HG03103 (cell line): ENCODE measurements at regions not wholly inside any gene's neighbourhood (a gene's known extent, or its start where the extent isn't known, plus 50 kb on each side); places are given as distances from the start of the nearest gene placed in this dataset.

Experiments used
- ATAC-seq: cut with Tn5 transposase; IDR thresholded peaks from one replicate; pipeline ENCODE4 v1.9.1; 2021; ENCODE audit warnings: low read depth; ENCODE audit not compliant: unreplicated experiment

DNA sequence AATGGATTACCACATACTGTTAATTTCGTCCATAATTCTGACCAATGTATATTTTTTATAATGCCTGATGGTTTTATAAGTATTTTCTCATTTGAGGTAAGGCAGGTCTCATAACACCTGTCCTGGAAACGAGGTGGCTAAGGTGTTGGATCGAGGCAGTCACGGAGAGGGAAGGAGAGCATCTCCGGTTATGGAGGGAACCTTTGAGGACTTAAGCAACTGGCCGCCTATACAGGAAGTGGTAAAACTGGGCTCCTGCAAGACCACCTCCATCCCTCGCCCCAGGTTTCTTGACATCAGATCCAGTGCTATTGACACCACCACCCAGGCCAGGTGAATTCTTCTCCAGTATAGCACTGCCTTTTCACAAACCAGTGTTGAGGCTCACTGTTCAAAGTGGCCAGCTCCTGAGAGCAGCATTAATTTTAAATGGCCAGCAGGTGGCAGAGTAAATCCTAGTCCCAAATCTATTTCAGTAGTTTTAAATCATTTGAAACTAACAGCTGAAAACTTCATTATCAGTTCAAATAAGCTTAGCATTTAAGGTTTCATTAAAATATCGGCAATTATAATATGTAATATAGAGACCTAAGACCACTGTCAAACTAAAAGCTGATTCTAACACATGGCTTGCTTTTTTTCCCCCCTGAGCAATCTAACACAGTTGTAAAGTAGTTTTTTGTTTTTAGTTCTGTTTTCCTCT lies 100.8 kb downstream of the PPM1A start:
- peak; percentile 66 for ATAC-seq

DNA sequence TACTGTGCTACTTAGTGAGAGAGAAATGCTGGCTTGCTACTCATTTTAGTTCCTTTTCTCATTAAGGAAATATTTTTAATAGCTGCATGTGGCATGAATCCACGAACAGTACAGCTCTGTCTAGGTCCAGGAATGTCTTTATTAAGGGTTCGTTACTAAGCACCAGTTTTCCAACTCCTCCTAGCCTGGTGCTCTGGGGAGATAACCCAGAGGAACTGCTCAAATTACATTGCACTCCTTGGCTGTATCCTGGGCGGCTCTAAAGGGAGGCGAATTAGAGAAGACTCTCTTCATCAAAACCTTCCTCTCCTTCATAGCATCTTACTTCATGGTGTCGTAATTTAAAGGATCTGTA lies 101.3 kb downstream of the PPM1A start:
- ATAC-seq, result no peak

DNA sequence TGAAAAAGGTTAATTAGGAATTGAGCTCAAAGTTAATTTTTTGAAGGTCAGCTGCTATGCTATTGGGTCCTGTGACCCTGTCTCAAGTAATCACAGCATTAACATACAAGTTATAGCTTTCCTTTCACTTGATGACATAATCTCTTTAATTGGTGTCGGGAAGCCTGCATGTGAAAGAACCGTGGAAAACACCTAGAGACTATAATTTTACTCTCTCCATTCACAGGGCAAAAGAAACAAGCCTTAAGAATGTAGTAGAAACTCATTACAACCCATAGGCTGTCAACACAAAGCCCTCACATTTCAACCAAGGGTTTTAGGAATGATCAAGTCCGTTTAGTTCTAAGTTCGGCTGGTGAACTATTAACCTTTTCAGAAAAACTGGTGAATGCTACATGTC lies 104.4 kb downstream of the PPM1A start:
- ATAC-seq, result no peak

DNA sequence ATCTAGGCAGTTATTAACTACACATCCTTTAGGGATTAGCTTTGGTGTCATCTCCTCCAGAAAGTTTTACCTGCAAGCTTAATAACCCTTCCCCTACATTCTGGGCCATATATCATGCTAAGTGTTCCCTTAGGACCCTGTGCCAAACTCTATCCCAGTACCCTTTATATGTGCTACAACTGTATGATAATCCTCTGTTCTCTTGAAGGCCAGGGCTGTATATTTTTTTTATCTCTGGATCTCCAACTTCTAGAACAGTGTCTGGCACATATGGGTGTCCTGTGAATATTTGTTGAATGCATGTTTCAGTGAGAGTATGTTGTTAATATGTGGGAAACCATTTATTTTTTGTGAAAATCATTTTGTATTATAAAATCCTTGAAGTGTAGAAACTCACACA lies 106.7 kb downstream of the PPM1A start:
- ATAC-seq, result no peak

DNA sequence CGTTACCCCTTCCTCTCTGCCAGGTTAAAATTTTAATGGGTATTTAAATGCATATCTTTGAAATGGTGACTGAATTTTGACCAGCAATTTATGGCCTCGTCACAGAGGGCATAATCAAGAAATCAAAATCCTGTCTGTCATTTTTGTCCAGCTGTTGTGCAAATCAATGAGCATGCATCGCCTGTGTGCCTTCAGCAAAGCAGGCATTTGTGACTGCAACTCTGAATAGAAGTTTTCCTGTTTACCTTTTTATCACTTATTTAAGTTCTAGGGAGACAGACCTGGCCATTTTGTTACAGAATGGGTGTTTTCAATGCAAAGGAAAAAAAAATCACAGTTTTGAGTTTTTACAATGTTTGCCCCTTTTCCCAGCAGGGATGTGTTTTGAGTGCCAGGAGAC lies 107.4 kb downstream of the PPM1A start:
- no peak for ATAC-seq

DNA sequence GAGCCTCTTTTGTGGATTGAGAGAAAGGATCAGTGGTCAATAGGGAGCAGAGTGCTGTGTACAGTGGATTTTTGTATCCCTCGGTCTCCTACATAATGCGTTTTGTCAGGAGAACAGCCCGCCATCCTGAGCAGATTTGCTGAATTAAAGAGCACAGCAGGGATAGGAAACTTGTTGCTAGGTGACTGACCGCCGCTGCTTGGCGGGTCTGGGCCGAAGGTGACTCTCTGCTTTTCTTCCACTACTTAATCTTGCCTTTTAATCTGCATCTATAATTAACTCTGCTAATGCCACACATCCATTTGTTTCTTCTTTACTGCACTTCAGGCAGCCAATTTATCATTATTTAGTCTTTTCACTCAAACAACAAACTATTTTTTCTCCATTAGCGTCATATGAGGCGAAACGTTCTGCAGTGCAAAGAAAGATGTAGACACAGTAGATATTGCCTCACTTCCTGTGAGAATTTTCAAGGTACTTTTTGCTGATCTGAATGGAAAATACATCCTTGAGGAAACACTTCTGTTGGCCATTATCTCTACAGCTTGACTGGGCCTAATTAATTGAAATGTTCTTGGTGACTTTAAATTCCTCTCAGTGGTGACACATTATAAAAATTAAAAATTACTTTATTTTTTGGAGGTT lies 108.0 kb downstream of the PPM1A start:
- no peak for ATAC-seq

DNA sequence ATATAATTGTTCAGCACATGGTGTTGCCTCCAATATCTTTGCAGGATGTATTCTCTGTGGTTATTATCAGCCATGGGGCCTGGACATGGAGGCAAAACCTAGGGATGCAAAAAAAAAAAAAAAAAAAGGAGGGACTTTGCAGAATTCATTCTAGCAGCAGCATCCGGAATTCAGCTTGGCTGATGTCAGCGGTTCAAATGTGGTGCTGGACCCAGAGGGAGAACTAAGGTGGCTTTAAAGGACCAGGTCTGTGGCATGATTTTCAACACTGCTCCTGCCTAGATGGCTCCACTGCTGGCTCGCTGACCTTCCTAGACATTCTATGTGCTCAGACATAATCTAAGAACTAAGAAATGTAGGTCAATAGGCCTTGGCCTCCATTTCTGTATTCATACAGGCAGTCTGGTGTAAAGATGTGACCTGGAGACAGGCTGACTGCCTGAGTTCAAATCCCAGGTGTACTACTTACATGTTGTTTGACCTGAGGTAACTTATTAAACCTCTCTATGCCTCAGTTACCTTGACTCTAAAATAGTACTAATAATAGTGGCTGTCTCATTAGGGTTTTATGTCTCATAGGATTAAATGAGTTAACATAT lies 108.6 kb downstream of the PPM1A start:
- no peak for ATAC-seq

DNA sequence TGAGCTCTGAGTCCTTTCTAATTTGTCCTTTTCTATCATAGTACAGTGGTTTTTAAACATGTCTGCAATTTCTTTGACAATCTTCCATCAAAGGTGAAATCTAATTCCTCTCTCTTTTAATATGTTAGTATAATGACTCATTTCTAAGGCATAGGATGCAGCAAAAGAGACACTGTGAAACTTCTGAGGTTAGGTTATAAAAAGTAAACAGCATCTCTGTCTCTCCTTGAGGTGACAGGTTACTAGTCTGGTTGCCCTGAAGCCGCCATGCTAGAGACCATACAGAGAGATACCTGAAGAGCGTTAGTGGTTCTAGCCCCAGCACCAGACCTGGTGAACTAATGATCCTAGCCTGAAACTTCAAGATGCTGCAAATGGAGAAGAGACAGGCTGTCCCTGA lies 114.3 kb downstream of the PPM1A start:
- ATAC-seq, result no peak

DNA sequence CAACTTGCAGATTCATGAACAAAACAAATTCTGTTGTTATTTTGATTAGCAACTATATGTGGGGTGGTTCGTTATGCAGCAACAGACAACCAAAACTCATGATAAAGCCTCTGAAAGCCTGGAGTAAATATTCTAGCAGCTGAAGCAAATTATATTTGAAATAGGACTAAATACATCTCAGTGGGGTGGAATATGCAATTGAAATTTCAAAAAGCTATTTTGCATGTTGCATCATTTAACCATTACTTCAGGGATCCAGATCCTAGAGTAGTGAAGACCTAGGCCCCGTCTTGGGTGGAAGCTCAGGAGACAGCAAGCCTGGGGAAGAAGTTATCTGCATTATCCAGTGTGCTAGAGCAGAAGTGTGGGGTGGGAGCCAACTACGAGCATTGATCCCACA lies 114.7 kb downstream of the PPM1A start:
- no peak for ATAC-seq

DNA sequence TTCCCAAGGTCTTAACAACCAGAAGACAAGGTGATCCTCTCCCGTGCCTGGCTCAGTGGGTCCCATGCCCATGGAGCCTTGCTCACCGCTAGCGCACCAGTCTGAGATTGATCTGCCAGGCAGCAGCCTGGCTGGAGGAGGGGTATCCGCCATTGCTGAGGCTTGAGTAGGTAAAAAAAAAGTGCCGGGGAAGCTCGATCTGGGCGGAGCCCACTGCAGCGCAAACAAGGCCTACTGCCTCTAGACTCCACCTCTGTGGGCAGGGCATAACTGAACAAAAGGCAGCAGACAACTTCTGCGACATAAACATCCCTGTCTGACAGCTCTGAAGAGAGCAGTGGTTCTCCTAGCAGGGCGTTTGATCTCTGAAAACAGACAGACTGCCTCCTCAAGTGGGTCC lies 104.0 kb downstream of the C14orf39 start:
- ATAC-seq, result no peak
